ENCODE measurements at regions not wholly inside any gene's neighbourhood (a gene's known extent, or its start where the extent isn't known, plus 50 kb on each side); places are given as distances from the start of the nearest gene placed in this dataset.

DNA sequence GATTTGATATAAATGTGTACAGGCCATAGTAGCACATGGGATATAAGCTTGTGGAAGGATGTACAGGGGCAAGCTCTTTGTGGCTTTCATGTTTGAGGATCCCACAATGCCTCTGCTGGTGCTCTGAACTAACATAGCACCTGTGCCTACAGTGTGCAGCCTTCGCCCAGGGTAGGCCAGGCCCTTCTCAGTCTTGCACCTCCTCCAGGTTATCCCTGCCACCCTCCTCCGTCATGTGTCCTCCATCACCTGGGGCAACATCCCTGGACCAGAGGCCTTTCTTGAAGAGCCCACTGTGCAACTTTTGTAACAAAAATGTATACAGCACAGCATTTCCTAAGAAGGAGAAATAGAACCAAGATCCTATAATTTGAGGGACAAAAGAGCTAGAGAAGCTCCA, 306.8 kb downstream of the IRS2 start:
- ChIA-PET POLR2A (ENCODE audit: low non-redundant PET) (no interaction called here), CTCF (no interaction called here)
- TF ChIP-seq, protein P1, sequence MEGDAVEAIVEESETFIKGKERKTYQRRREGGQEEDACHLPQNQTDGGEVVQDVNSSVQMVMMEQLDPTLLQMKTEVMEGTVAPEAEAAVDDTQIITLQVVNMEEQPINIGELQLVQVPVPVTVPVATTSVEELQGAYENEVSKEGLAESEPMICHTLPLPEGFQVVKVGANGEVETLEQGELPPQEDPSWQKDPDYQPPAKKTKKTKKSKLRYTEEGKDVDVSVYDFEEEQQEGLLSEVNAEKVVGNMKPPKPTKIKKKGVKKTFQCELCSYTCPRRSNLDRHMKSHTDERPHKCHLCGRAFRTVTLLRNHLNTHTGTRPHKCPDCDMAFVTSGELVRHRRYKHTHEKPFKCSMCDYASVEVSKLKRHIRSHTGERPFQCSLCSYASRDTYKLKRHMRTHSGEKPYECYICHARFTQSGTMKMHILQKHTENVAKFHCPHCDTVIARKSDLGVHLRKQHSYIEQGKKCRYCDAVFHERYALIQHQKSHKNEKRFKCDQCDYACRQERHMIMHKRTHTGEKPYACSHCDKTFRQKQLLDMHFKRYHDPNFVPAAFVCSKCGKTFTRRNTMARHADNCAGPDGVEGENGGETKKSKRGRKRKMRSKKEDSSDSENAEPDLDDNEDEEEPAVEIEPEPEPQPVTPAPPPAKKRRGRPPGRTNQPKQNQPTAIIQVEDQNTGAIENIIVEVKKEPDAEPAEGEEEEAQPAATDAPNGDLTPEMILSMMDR (conservative IDR thresholded peaks at IDR 0.05; ENCODE audit: low read depth): no peak
- no peak for DNase-seq (ENCODE audit: low spot score)
- H3K27ac ChIP-seq: no peak overlapping the region

DNA sequence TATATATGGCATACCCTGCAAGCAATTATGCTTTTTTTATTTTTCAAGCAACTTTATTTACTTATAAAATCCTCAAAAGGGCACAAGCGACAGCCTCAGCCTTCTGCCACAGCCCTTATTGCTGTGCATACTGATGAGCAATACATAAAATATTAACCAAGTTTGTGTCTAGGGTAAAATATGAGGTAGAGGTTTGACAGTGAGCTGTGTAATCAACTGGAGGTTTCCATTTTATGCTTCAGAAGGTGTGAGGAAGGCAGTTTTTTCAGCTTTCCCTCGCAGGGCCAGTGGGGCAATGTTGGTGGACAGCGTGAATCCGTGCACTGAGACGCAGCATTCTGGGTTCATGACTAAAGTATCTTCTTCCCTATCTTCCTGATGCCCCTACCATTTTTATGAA, 310.4 kb downstream of the IRS2 start:
- TF ChIP-seq, protein P1 (conservative IDR thresholded peaks at IDR 0.05; ENCODE audit: low read depth): no peak
- no peak overlapping the region for H3K27ac ChIP-seq
- ChIA-PET CTCF (no interaction called here), POLR2A (ENCODE audit: low non-redundant PET) (no interaction called here)
- DNase-seq (ENCODE audit: low spot score): no peak

GRCh38 chr13:109468123-109468522, 318.3 kb downstream of the IRS2 start:
- H3K27ac ChIP-seq: no peak overlapping the region
- POLR2A ChIA-PET (ENCODE audit: low non-redundant PET): no interaction called here
- TF ChIP-seq, protein P1 (conservative IDR thresholded peaks at IDR 0.05; ENCODE audit: low read depth): no peak
- DNase-seq (ENCODE audit: low spot score): no peak
- CTCF ChIA-PET: no interaction called here

DNA sequence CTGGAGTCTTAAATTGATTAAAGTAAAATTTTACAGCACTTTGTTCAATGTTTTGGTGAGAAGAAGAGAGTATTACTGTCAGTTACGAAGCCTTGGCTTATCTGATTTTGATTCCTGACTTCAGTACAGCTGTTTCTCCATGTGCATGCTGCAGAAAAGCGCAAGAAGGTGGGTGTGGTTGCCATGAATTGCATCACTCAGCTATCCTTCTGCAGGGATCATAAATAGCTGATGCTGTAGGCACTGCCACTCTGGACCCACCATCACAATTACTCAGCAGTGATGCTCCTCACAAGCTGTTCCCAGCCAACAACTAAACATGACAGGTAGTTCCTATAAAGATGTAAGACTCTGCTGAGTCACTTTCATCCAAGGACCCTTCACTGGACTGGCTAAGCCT, 321.2 kb downstream of the IRS2 start:
- no peak overlapping the region for H3K27ac ChIP-seq
- ChIA-PET CTCF (no interaction called here), POLR2A (ENCODE audit: low non-redundant PET) (no interaction called here)
- TF ChIP-seq, protein P1 (conservative IDR thresholded peaks at IDR 0.05; ENCODE audit: low read depth): no peak
- no peak for DNase-seq (ENCODE audit: low spot score)

DNA sequence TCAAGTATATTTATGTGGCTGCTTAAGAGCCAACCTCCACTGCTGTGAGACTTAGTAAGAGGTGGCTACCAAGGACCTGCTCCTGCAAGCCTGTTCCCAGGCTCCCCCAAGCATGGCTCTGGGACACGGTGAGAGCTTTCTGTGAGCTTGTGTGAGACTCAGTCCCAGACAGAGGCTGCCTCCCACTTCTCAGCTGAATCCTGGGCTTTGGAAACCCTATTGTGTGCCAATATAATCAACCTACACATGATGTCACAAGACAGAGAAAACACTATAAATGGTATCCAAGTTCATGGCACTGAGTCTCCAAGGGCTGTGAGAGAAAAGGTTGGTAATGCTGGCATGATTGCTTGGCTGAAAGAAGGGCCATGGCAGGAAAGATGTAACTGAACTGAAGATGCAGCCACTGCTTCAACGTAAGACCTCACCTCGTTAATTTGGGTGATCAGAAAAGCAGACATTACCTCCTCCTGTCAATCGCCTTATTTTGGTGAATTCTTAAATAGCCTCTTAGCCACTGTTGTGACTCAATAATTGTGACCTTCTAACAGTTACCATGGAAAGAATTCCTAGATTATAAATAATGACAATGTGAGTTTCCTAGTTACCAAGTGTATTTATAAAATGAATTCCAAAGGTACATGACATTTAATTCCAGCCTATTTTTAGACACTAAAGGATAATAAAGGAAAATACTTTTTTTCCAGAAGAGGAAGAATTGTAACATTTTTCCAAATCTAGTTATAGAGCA, 332.0 kb downstream of the IRS2 start:
- POLR2A ChIA-PET (ENCODE audit: low non-redundant PET): no interaction called here
- TF ChIP-seq, protein P1 (conservative IDR thresholded peaks at IDR 0.05; ENCODE audit: low read depth): no peak
- CTCF ChIA-PET: no interaction called here
- H3K27ac ChIP-seq: no peak overlapping the region
- DNase-seq (ENCODE audit: low spot score): no peak

DNA sequence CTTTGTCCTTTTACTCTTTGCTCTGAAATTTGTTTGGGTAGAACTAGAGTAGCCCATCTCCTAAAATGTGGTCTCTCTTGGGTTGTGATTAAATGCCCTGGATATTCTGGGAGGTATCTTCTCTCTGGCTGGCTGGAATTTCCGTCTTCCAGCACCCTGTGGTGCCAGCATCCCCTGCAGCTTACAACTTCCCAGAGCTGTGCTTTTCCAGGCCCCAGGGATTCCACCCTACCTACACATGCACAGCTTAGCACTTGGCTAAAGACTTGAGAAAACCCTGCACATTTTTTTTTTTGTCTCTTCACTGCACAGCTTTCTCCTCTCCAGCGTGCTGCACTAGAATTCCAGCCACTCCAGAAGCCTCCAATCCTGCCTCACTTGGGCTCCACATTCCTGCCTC, 334.7 kb downstream of the IRS2 start:
- TF ChIP-seq, protein P1 (conservative IDR thresholded peaks at IDR 0.05; ENCODE audit: low read depth): no peak
- POLR2A ChIA-PET (ENCODE audit: low non-redundant PET): no interaction called here
- DNase-seq (ENCODE audit: low spot score): no peak
- CTCF ChIA-PET: interaction anchor here (0.7 kb wide), 1 partner anchor 255 kb away, joined by 4 read pairs; no protein-coding TSS in a partner anchor
- no peak overlapping the region for H3K27ac ChIP-seq
